ENCODE measurements at regions not wholly inside any gene's neighbourhood (a gene's known extent, or its start where the extent isn't known, plus 50 kb on each side); places are given as distances from the start of the nearest gene placed in this dataset.

DNA sequence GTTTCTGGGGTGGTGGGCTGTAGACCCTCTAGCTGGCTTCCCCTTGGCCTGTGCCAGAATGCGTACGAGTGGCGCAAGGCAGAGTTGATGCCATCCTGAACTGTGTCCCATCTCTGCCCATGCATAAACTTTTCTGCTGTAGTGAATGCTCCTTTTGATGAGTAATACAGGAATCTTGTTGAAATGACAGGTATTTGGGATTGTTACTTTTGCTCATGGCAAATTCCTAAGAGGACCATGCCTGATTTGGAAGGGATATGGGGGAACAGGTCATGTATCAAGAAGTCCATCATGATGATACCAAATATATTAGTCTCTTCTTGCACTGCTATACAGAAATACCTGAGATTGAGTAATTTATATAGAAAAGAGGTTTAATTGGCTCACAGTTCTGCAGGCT is 648.0 kb downstream of the SLC4A3 start:
- H3K79me2 ChIP-seq (ENCODE audit: insufficient read depth, low read length), result no peaks in the 10 kb centered on the region
- no peak overlapping the region for H3K4me3 ChIP-seq (ENCODE audit: low read length, poor library complexity, severe bottlenecking)
- no peak overlapping the region for H2AFZ ChIP-seq (ENCODE audit: low read length)
- H3F3A ChIP-seq (ENCODE audit: low read depth), result no peaks in the 10 kb centered on the region
- TF ChIP-seq, protein P1, sequence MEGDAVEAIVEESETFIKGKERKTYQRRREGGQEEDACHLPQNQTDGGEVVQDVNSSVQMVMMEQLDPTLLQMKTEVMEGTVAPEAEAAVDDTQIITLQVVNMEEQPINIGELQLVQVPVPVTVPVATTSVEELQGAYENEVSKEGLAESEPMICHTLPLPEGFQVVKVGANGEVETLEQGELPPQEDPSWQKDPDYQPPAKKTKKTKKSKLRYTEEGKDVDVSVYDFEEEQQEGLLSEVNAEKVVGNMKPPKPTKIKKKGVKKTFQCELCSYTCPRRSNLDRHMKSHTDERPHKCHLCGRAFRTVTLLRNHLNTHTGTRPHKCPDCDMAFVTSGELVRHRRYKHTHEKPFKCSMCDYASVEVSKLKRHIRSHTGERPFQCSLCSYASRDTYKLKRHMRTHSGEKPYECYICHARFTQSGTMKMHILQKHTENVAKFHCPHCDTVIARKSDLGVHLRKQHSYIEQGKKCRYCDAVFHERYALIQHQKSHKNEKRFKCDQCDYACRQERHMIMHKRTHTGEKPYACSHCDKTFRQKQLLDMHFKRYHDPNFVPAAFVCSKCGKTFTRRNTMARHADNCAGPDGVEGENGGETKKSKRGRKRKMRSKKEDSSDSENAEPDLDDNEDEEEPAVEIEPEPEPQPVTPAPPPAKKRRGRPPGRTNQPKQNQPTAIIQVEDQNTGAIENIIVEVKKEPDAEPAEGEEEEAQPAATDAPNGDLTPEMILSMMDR (conservative IDR thresholded peaks at IDR 0.05; ENCODE audit: low read length), result no peak
- TF ChIP-seq EZH2phosphoT487 (IDR thresholded peaks at IDR 0.05; ENCODE audit: borderline replicate concordance), result no peak
- H3K9me3 ChIP-seq (ENCODE audit: insufficient read depth, low read depth, low read length), result no peaks in the 10 kb centered on the region
- no peaks in the 10 kb centered on the region for H3K27me3 ChIP-seq (ENCODE audit: insufficient read depth, low read length, poor library complexity, severe bottlenecking)
- H3K9ac ChIP-seq (ENCODE audit: low read depth, low read length, poor library complexity, severe bottlenecking), result no peak overlapping the region
- H3K4me1 ChIP-seq (ENCODE audit: insufficient read depth, low read length, poor library complexity, severe bottlenecking), result no peaks in the 10 kb centered on the region
- no peaks in the 10 kb centered on the region for H3K9me2 ChIP-seq (replicated peaks; ENCODE audit: low read depth, low read length)
- H3K4me2 ChIP-seq (ENCODE audit: low read depth, low read length, poor library complexity, severe bottlenecking), result no peak overlapping the region
- H4K20me1 ChIP-seq (ENCODE audit: insufficient read depth, low read length, poor library complexity, severe bottlenecking), result no peaks in the 10 kb centered on the region
- H3K36me3 ChIP-seq (ENCODE audit: insufficient read depth, low read length), result no peaks in the 10 kb centered on the region

DNA sequence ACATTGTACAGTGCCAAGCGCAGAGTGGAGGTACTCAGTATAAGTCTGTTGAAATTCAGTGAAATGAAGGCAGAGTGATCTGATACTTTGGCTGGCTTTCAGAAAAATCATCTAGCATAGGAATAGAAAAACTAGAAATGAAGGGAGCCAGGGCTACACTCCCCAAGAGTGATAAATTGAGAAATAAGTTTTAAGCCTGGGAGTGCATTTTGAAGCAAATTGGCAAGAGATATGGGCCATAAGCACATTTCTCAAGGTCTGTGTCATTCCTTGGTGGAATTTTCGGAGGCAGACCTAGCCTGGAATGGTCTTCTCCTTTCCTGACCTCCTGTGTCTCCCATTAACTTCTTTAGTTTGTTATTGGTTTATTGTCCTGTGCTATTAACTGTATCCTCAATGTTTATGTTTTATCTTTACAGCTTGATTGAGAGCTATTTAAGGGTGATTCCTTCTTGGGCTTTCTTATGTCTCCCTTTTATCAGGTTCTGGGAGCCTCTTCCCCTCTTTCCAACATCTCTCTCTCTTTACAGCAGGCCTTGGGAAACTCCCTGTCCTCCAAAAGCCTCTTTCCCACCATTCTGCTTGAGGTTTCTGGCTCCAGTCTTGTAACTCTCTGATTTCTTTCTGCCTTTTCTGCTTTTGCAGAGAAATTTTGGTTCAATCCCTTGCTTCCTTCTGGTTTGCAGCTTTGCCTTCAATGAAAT is 649.5 kb downstream of the SLC4A3 start:
- no peaks in the 10 kb centered on the region for H3K9me2 ChIP-seq (replicated peaks; ENCODE audit: low read depth, low read length)
- no peaks in the 10 kb centered on the region for H3K27me3 ChIP-seq (ENCODE audit: insufficient read depth, low read length, poor library complexity, severe bottlenecking)
- no peaks in the 10 kb centered on the region for H3K79me2 ChIP-seq (ENCODE audit: insufficient read depth, low read length)
- no peaks in the 10 kb centered on the region for H3K36me3 ChIP-seq (ENCODE audit: insufficient read depth, low read length)
- no peak for TF ChIP-seq EZH2phosphoT487 (IDR thresholded peaks at IDR 0.05; ENCODE audit: borderline replicate concordance)
- TF ChIP-seq, protein P1 (conservative IDR thresholded peaks at IDR 0.05; ENCODE audit: low read length), result no peak
- H3K4me1 ChIP-seq (ENCODE audit: insufficient read depth, low read length, poor library complexity, severe bottlenecking), result no peaks in the 10 kb centered on the region
- no peaks in the 10 kb centered on the region for H4K20me1 ChIP-seq (ENCODE audit: insufficient read depth, low read length, poor library complexity, severe bottlenecking)
- no peaks in the 10 kb centered on the region for H3F3A ChIP-seq (ENCODE audit: low read depth)
- no peaks in the 10 kb centered on the region for H3K9me3 ChIP-seq (ENCODE audit: insufficient read depth, low read depth, low read length)
- H3K4me3 ChIP-seq (ENCODE audit: low read length, poor library complexity, severe bottlenecking), result no peak overlapping the region
- no peak overlapping the region for H3K4me2 ChIP-seq (ENCODE audit: low read depth, low read length, poor library complexity, severe bottlenecking)
- no peak overlapping the region for H3K9ac ChIP-seq (ENCODE audit: low read depth, low read length, poor library complexity, severe bottlenecking)
- no peak overlapping the region for H2AFZ ChIP-seq (ENCODE audit: low read length)

DNA sequence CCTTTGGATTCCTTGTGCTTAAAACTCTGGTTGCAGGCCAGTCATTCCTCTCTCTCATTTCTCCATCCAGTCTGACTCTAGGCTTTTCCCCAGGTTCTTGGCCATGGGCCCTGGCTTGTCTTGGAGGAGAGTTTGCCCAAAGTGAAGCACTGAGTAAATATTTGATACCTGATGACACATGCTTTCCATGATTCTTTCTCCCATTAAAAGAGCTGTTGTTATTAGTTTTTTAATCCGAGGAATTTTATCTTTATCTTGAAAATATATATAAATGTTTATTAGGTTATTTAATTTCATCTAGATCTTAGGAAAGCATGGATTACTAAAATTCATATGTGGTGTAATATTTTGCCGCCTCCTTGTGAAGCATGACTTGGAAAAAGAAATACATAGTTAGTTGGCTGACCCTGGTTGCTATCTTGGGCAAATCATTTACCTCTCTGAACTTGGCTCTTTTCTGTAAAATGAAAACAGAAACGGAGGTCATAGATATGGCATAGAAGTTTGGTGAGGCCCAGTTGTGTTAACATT is 650.1 kb downstream of the SLC4A3 start:
- H3K9me3 ChIP-seq (ENCODE audit: insufficient read depth, low read depth, low read length), result no peaks in the 10 kb centered on the region
- H3K4me3 ChIP-seq (ENCODE audit: low read length, poor library complexity, severe bottlenecking), result no peak overlapping the region
- no peaks in the 10 kb centered on the region for H3K4me1 ChIP-seq (ENCODE audit: insufficient read depth, low read length, poor library complexity, severe bottlenecking)
- H3K9ac ChIP-seq (ENCODE audit: low read depth, low read length, poor library complexity, severe bottlenecking), result no peak overlapping the region
- no peak overlapping the region for H3K4me2 ChIP-seq (ENCODE audit: low read depth, low read length, poor library complexity, severe bottlenecking)
- H3K27me3 ChIP-seq (ENCODE audit: insufficient read depth, low read length, poor library complexity, severe bottlenecking), result no peaks in the 10 kb centered on the region
- H3K9me2 ChIP-seq (replicated peaks; ENCODE audit: low read depth, low read length), result no peaks in the 10 kb centered on the region
- no peaks in the 10 kb centered on the region for H3K79me2 ChIP-seq (ENCODE audit: insufficient read depth, low read length)
- H3F3A ChIP-seq (ENCODE audit: low read depth), result no peaks in the 10 kb centered on the region
- TF ChIP-seq EZH2phosphoT487 (IDR thresholded peaks at IDR 0.05; ENCODE audit: borderline replicate concordance), result no peak
- TF ChIP-seq, protein P1 (conservative IDR thresholded peaks at IDR 0.05; ENCODE audit: low read length), result no peak
- H2AFZ ChIP-seq (ENCODE audit: low read length), result no peak overlapping the region
- no peaks in the 10 kb centered on the region for H3K36me3 ChIP-seq (ENCODE audit: insufficient read depth, low read length)
- no peaks in the 10 kb centered on the region for H4K20me1 ChIP-seq (ENCODE audit: insufficient read depth, low read length, poor library complexity, severe bottlenecking)

All from Loucy (cell line).